ENCODE measurements at regions not wholly inside any gene's neighbourhood (a gene's known extent, or its start where the extent isn't known, plus 50 kb on each side); places are given as distances from the start of the nearest gene placed in this dataset.

GRCh38 chrX:45743906-45744625 lies 543.4 kb upstream of the DIPK2B start:
- no peak for DNase-seq (ENCODE audit: low spot score)

- DNase-seq (ENCODE audit: low spot score) = no peak
Measured at GRCh38 chrX:45743081-45743533, 542.4 kb upstream of the DIPK2B start.

- no peak for DNase-seq (ENCODE audit: low spot score)
Measured at GRCh38 chrX:45740291-45740690, 539.6 kb upstream of the DIPK2B start.

GRCh38 chrX:45735571-45735970 lies 534.9 kb upstream of the DIPK2B start:
- DNase-seq (ENCODE audit: low spot score) = no peak

- no peak for DNase-seq (ENCODE audit: low spot score)
Measured at GRCh38 chrX:45731448-45731847, 530.8 kb upstream of the DIPK2B start.

- no peak for DNase-seq (ENCODE audit: low spot score)
Measured at GRCh38 chrX:45727761-45728160, 527.1 kb upstream of the DIPK2B start.

GRCh38 chrX:45722471-45722870 lies 521.8 kb upstream of the DIPK2B start:
- DNase-seq (ENCODE audit: low spot score) = no peak

- no peak for DNase-seq (ENCODE audit: low spot score)
Measured at GRCh38 chrX:45719751-45720501, 519.2 kb upstream of the DIPK2B start.

- DNase-seq (ENCODE audit: low spot score) = no peak
Measured at GRCh38 chrX:45718676-45719075, 518.0 kb upstream of the DIPK2B start.

GRCh38 chrX:45716750-45717149 lies 516.1 kb upstream of the DIPK2B start:
- DNase-seq (ENCODE audit: low spot score) = no peak

- DNase-seq (ENCODE audit: low spot score) = no peak
Measured at GRCh38 chrX:45715748-45716147, 515.1 kb upstream of the DIPK2B start.

GRCh38 chrX:45714866-45715265 lies 514.2 kb upstream of the DIPK2B start:
- no peak for DNase-seq (ENCODE audit: low spot score)

- no peak for DNase-seq (ENCODE audit: low spot score)
Measured at GRCh38 chrX:45712067-45712466, 511.4 kb upstream of the DIPK2B start.

- no peak for DNase-seq (ENCODE audit: low spot score)
Measured at GRCh38 chrX:45711231-45711630, 510.6 kb upstream of the DIPK2B start.

GRCh38 chrX:45710081-45710801 lies 509.6 kb upstream of the DIPK2B start:
- DNase-seq (ENCODE audit: low spot score) = no peak

GRCh38 chrX:45709381-45709780 lies 508.7 kb upstream of the DIPK2B start:
- no peak for DNase-seq (ENCODE audit: low spot score)

- DNase-seq (ENCODE audit: low spot score) = no peak
Measured at GRCh38 chrX:45699158-45699557, 498.5 kb upstream of the DIPK2B start.

- no peak for DNase-seq (ENCODE audit: low spot score)
Measured at GRCh38 chrX:45697591-45697990, 496.9 kb upstream of the DIPK2B start.

GRCh38 chrX:45696736-45697135 lies 496.1 kb upstream of the DIPK2B start:
- no peak for DNase-seq (ENCODE audit: low spot score)

GRCh38 chrX:45689971-45690370 lies 489.3 kb upstream of the DIPK2B start:
- no peak for DNase-seq (ENCODE audit: low spot score)

GRCh38 chrX:45683914-45684313 lies 483.2 kb upstream of the DIPK2B start:
- no peak for DNase-seq (ENCODE audit: low spot score)

GRCh38 chrX:45681891-45682290 lies 481.2 kb upstream of the DIPK2B start:
- DNase-seq (ENCODE audit: low spot score) = no peak

All from germinal center (tissue), 1 donor.